DOHH2 (cell line): ENCODE measurements at regions not wholly inside any gene's neighbourhood (a gene's known extent, or its start where the extent isn't known, plus 50 kb on each side); places are given as distances from the start of the nearest gene placed in this dataset.

Experiments used
- H3F3A ChIP-seq: fragments of 200-600 bp; sonication (generic), shearing (Covaris generic); 2 replicates; pipeline ENCODE4 v1.6.0; 2016; ENCODE audit warnings: antibody characterized with exemption, mild to moderate bottlenecking; ENCODE audit not compliant: control insufficient read depth, insufficient read depth
- H3K27ac ChIP-seq: fragments of 200-600 bp; sonication (generic); 2 replicates; pipeline ENCODE4 v1.5.1; 2014; ENCODE audit warnings: low read depth, mild to moderate bottlenecking, low read length, moderate library complexity
- H3K27me3 ChIP-seq: fragments of 200-600 bp; sonication (generic); 2 replicates; pipeline ENCODE4 v1.6.1; 2014; ENCODE audit warnings: mild to moderate bottlenecking, low read length, mixed read lengths; ENCODE audit not compliant: control insufficient read depth
- H3K36me3 ChIP-seq: fragments of 200-600 bp; sonication (generic); 2 replicates; pipeline ENCODE4 v1.6.1; 2014; ENCODE audit warnings: mild to moderate bottlenecking, low read length, moderate library complexity, mixed read lengths; ENCODE audit not compliant: control insufficient read depth
- H3K4me1 ChIP-seq: fragments of 200-600 bp; sonication (generic); 2 replicates; pipeline ENCODE4 v1.6.1; 2014; ENCODE audit warnings: mild to moderate bottlenecking, low read length, mixed read lengths; ENCODE audit not compliant: control insufficient read depth
- H3K4me2 ChIP-seq: fragments of 200-600 bp; sonication (generic); 2 replicates; pipeline ENCODE4 v1.6.0; 2014; ENCODE audit warnings: mild to moderate bottlenecking, low read length, moderate library complexity
- H3K4me3 ChIP-seq: fragments of 200-600 bp; sonication (generic); 2 replicates; pipeline ENCODE4 v1.5.1; 2014; ENCODE audit warnings: mild to moderate bottlenecking, low read length, mixed read lengths
- H3K79me2 ChIP-seq: fragments of 200-600 bp; sonication (generic); 2 replicates; pipeline ENCODE4 v1.6.1; 2014; ENCODE audit warnings: mild to moderate bottlenecking, low read length, mixed read lengths; ENCODE audit not compliant: control insufficient read depth
- H3K9me2 ChIP-seq: fragments of 200-600 bp; sonication (generic); replicated peaks from 2 replicates; pipeline ENCODE4 v1.6.1; 2014; ENCODE audit warnings: mild to moderate bottlenecking, low read length, mixed read lengths; ENCODE audit not compliant: control insufficient read depth
- H3K9me3 ChIP-seq: fragments of 200-600 bp; sonication (generic); 2 replicates; pipeline ENCODE4 v1.6.1; 2014; ENCODE audit warnings: antibody characterized with exemption, low read length, mixed read lengths; ENCODE audit not compliant: control insufficient read depth, insufficient read depth
- H4K20me1 ChIP-seq: fragments of 200-600 bp; sonication (generic); 2 replicates; pipeline ENCODE4 v1.6.0; 2014; ENCODE audit warnings: low read depth, mild to moderate bottlenecking, antibody characterized with exemption, low read length, moderate library complexity; ENCODE audit not compliant: control insufficient read depth, insufficient read depth
- EZH2phosphoT487 ChIP-seq: fragments of 200-600 bp; sonication (generic); IDR thresholded peaks from 2 replicates; pipeline ENCODE4 v1.6.1; 2017; ENCODE audit warnings: borderline replicate concordance, mild to moderate bottlenecking, antibody characterized with exemption, low read length, moderate library complexity, mixed read lengths
- TF ChIP-seq, protein P1 (sequence below): fragments of 200-600 bp; sonication (generic); IDR thresholded peaks from one replicate; pipeline ENCODE4 v1.5.1; 2014; ENCODE audit warnings: antibody characterized with exemption, mild to moderate bottlenecking, low read depth, low read length; ENCODE audit not compliant: poor library complexity, severe bottlenecking

DNA sequence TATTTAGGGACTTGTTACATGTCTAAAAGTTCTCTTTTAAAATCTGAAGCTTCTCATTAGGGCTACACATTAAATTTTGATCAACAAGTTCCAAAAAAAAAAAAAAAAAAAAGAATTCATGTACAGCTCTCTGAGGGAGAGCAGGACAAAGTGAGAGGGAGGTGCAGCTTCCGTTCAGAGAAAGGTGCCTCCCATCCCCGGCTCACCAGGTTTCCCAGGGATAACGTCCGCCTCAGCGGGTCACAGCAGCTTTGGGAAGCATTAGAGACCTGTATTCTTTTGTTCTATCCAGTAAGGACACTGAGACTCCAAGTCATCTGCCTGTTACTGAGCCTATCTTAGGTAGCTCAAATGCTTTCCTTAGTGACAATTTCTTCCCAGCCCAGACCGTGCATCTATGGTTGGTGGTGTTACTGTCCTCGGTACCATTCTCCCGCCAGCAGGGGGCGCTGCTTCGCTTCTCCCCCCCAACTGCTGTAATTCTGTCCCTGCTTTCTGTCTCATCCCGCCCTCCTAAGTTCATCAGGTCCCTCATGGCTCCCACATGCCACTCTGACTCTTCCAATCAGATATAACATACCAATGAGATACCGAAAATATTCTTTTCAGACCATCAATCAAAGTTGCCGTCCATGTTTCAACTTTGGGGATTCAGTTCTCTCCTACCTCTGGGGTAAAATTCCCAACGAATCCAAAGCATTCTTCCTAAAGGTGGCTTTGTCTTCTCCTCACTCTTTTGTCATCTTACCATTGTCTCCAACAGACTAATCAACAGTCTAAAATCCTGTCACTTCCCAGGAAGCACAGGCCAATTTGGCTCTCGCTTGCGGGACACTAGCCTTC is 466.5 kb downstream of the METTL4 start:
- no peaks in the 10 kb centered on the region for H3F3A ChIP-seq
- H3K27me3 ChIP-seq, result no peaks in the 10 kb centered on the region
- H3K36me3 ChIP-seq, result no peaks in the 10 kb centered on the region
- H4K20me1 ChIP-seq, result no peaks in the 10 kb centered on the region
- H3K79me2 ChIP-seq, result no peaks in the 10 kb centered on the region
- no peaks in the 10 kb centered on the region for H3K9me3 ChIP-seq
- H3K4me2 ChIP-seq, result no peak overlapping the region
- no peak overlapping the region for H3K27ac ChIP-seq
- no peaks in the 10 kb centered on the region for H3K9me2 ChIP-seq
- no peak overlapping the region for H3K4me3 ChIP-seq
- H3K4me1 ChIP-seq, result no peaks in the 10 kb centered on the region
- no peak for TF ChIP-seq EZH2phosphoT487
- TF ChIP-seq, protein P1, sequence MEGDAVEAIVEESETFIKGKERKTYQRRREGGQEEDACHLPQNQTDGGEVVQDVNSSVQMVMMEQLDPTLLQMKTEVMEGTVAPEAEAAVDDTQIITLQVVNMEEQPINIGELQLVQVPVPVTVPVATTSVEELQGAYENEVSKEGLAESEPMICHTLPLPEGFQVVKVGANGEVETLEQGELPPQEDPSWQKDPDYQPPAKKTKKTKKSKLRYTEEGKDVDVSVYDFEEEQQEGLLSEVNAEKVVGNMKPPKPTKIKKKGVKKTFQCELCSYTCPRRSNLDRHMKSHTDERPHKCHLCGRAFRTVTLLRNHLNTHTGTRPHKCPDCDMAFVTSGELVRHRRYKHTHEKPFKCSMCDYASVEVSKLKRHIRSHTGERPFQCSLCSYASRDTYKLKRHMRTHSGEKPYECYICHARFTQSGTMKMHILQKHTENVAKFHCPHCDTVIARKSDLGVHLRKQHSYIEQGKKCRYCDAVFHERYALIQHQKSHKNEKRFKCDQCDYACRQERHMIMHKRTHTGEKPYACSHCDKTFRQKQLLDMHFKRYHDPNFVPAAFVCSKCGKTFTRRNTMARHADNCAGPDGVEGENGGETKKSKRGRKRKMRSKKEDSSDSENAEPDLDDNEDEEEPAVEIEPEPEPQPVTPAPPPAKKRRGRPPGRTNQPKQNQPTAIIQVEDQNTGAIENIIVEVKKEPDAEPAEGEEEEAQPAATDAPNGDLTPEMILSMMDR, result peak; percentile 95

DNA sequence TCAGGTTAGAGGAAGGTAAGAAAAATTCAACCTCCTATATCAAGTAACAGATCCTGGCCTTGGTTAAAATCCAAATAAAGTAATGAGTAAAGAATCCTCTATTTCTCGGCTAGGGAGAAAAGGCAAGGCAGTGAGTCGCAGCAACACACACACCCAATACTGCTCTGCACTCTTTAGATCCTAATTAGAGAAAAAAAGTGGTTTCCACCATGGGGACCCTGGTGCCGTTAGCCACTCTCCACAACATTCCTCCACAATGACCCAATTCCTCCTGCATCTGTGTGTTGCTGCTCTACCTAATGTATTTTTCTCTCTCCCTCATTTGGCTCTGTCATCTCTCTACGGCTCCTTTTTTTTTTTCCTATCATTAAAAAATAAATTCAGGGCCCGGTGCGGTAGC is 462.7 kb downstream of the METTL4 start:
- Histone ChIP-seq H4K20me1 (no peaks in the 10 kb centered on the region), H3K9me3 (no peaks in the 10 kb centered on the region), H3K27ac (no peak overlapping the region), H3K4me1 (no peaks in the 10 kb centered on the region), H3K4me2 (no peak overlapping the region), H3K36me3 (no peaks in the 10 kb centered on the region), H3F3A (no peaks in the 10 kb centered on the region), H3K9me2 (no peaks in the 10 kb centered on the region), H3K79me2 (no peaks in the 10 kb centered on the region), H3K4me3 (no peak overlapping the region), H3K27me3 (no peaks in the 10 kb centered on the region; the same call in 1 of the 2 replicates)
- TF ChIP-seq EZH2phosphoT487, result no peak
- TF ChIP-seq, protein P1, result no peak

DNA sequence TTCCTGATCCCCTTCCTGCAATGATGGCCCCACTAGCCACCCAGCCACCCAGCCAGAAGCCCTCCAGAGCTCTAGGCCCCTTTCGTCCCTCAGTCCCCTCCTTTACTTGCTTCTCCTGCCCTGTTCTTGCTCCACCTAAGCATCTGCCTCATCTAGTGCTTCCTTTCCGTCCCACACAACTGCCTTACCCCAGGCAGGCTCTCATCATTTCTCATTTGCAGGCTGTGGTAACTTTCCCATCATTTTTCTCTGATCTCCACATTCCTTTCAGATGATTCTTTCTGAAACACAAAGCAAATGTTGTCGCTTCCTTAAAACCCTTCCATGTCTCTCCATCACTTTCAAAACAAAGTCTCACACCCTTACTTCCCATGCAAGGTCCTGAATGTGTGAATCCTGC is 459.8 kb downstream of the METTL4 start:
- no peaks in the 10 kb centered on the region for H3K9me3 ChIP-seq
- no peaks in the 10 kb centered on the region for H3K36me3 ChIP-seq
- TF ChIP-seq, protein P1, result no peak
- TF ChIP-seq EZH2phosphoT487, result no peak
- no peak overlapping the region for H3K4me3 ChIP-seq
- no peaks in the 10 kb centered on the region for H3K79me2 ChIP-seq
- no peaks in the 10 kb centered on the region for H3K4me1 ChIP-seq
- H3K27ac ChIP-seq, result no peak overlapping the region
- H3K27me3 ChIP-seq, result no peaks in the 10 kb centered on the region; the same call in 1 of the 2 replicates
- H3K4me2 ChIP-seq, result no peak overlapping the region
- no peaks in the 10 kb centered on the region for H3K9me2 ChIP-seq
- no peaks in the 10 kb centered on the region for H3F3A ChIP-seq
- no peaks in the 10 kb centered on the region for H4K20me1 ChIP-seq
